ENCODE measurements at regions not wholly inside any gene's neighbourhood (a gene's known extent, or its start where the extent isn't known, plus 50 kb on each side); places are given as distances from the start of the nearest gene placed in this dataset.
"Not testable (repeated sequence)": the region's sequence is repeated elsewhere in the genome, so short reads cannot be mapped to it uniquely, and the experiment has no call there.

GRCh38 chr4:30125868-30126267 is 594.3 kb upstream of the PCDH7 start:
- no peaks in the 10 kb centered on the region for H3K4me1 ChIP-seq
- no peaks in the 10 kb centered on the region for H3K27me3 ChIP-seq
- H3K36me3 ChIP-seq: no peaks in the 10 kb centered on the region
- TF ChIP-seq, protein P1, sequence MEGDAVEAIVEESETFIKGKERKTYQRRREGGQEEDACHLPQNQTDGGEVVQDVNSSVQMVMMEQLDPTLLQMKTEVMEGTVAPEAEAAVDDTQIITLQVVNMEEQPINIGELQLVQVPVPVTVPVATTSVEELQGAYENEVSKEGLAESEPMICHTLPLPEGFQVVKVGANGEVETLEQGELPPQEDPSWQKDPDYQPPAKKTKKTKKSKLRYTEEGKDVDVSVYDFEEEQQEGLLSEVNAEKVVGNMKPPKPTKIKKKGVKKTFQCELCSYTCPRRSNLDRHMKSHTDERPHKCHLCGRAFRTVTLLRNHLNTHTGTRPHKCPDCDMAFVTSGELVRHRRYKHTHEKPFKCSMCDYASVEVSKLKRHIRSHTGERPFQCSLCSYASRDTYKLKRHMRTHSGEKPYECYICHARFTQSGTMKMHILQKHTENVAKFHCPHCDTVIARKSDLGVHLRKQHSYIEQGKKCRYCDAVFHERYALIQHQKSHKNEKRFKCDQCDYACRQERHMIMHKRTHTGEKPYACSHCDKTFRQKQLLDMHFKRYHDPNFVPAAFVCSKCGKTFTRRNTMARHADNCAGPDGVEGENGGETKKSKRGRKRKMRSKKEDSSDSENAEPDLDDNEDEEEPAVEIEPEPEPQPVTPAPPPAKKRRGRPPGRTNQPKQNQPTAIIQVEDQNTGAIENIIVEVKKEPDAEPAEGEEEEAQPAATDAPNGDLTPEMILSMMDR (IDR thresholded peaks at IDR 0.05): no peak
- no peak for TF ChIP-seq POLR2A (IDR thresholded peaks at IDR 0.05)
- no peak overlapping the region for H3K4me3 ChIP-seq
- DNase-seq: no peak
- H3K27ac ChIP-seq: no peak overlapping the region
- H3K9me3 ChIP-seq: peaks cover 0 to 4% (median 0%) of the 10 kb centered on the region in 4 donors

DNA sequence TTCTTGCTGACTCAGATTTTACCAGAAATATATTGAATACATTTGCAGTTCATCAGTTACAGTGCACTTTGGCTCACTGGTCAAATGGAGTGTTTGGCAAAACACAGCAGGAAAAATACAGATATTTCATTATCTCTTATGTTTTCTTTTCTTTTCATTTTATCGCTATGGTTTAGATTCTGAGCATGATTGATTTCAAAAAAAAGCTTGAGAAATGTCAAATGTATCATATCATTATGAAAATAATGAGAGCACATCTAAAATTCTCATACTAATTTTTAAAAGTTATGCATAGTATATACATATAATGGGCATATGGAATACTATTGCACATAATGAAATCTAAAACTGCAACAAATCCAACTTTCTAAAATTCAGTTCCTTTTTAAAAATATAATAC is 593.8 kb upstream of the PCDH7 start:
- no peak overlapping the region for H3K27ac ChIP-seq
- no peaks in the 10 kb centered on the region for H3K4me1 ChIP-seq
- no peak for DNase-seq
- no peak overlapping the region for H3K4me3 ChIP-seq
- peaks cover 0 to 4% (median 0%) of the 10 kb centered on the region in 4 donors for H3K9me3 ChIP-seq
- TF ChIP-seq POLR2A (IDR thresholded peaks at IDR 0.05): no peak
- TF ChIP-seq, protein P1 (IDR thresholded peaks at IDR 0.05): no peak
- no peaks in the 10 kb centered on the region for H3K27me3 ChIP-seq
- no peaks in the 10 kb centered on the region for H3K36me3 ChIP-seq

DNA sequence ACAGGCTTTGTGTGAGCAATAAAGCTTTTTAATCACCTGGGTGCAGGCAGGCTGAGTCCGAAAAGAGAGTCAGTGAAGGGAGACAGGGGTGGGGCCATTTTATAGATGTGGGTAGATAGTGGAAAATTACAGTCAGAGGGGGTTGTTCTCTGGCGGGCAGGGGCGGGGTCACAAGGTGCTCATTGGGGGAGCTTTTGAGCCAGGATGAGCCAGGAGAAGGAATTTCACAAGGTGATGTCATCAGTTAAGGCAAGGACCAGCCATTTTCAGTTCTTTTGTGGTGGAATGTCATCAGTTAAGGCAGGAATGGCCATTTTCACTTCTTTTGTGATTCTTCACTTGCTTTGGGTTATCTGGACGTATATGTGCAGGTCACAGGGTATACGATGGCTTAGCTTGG is 571.3 kb upstream of the PCDH7 start:
- not testable (repeated sequence) for H3K9me3 ChIP-seq, DNase-seq, H3K27ac ChIP-seq, H3K4me3 ChIP-seq, H3K27me3 ChIP-seq, H3K36me3 ChIP-seq, H3K4me1 ChIP-seq

DNA sequence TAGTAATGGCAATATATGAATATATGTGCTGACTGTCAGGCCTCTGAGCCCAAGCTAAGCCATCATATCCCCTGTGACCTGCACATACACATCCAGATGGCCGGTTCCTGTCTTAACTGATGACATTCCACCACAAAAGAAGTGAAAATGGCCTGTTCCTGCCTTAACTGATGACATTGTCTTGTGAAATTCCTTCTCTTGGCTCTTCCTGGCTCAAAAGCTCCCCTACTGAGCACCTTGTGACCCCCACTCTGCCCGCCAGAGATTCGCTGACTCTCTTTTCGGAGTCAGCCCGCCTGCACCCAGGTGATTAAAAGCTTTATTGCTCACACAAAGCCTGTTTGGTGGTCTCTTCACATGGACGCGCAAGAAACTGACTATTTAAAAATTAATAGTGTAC is 570.6 kb upstream of the PCDH7 start:
- not testable (repeated sequence) for DNase-seq, H3K4me1 ChIP-seq

DNA sequence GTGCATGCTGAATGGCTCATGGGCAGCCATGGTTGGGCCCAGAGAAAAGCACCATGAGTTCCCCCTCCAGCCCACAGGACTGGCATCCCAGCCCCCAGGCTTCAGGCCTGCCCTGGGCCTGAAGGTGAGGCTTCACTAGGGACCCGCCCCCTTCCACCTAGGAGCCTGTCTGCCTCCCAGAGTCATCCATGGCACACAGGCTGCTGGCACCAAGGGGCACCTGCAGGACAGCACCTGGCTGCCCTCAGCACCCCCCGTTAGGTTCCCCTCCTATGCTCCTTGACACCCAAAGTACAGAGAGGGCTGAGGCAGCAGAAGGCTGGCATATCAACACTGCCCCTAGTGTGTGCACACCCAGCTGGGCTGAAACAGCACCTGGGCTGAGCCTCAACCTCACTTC is 566.7 kb upstream of the PCDH7 start:
- Histone ChIP-seq H3K4me3 (no peak overlapping the region), H3K27me3 (no peaks in the 10 kb centered on the region), H3K9me3 (peaks cover 0 to 3% (median 0%) of the 10 kb centered on the region in 4 donors), H3K36me3 (no peaks in the 10 kb centered on the region), H3K4me1 (no peaks in the 10 kb centered on the region), H3K27ac (no peak overlapping the region)
- no peak for DNase-seq
- TF ChIP-seq, protein P1 (IDR thresholded peaks at IDR 0.05): no peak
- no peak for TF ChIP-seq POLR2A (IDR thresholded peaks at IDR 0.05)

More for the DNA sequence above, 570.6 kb upstream of the PCDH7 start:
- not testable (repeated sequence) for H3K36me3 ChIP-seq, H3K9me3 ChIP-seq, H3K4me3 ChIP-seq, H3K27ac ChIP-seq, H3K27me3 ChIP-seq

- H3K27ac ChIP-seq: no peak overlapping the region
- peaks cover 0 to 3% (median 0%) of the 10 kb centered on the region in 4 donors for H3K9me3 ChIP-seq
- no peaks in the 10 kb centered on the region for H3K27me3 ChIP-seq
- no peak for DNase-seq
- H3K4me1 ChIP-seq: no peaks in the 10 kb centered on the region
- TF ChIP-seq, protein P1 (IDR thresholded peaks at IDR 0.05): no peak
- TF ChIP-seq POLR2A (IDR thresholded peaks at IDR 0.05): no peak
- no peak overlapping the region for H3K4me3 ChIP-seq
- no peaks in the 10 kb centered on the region for H3K36me3 ChIP-seq
Measured at GRCh38 chr4:30160140-30160539, 560.0 kb upstream of the PCDH7 start.

GRCh38 chr4:30172416-30172815 is 547.8 kb upstream of the PCDH7 start:
- DNase-seq: no peak
- H3K36me3 ChIP-seq: no peaks in the 10 kb centered on the region
- H3K4me3 ChIP-seq: no peak overlapping the region
- H3K9me3 ChIP-seq: no peaks in the 10 kb centered on the region
- TF ChIP-seq, protein P1 (IDR thresholded peaks at IDR 0.05): no peak
- no peak for TF ChIP-seq POLR2A (IDR thresholded peaks at IDR 0.05)
- H3K27ac ChIP-seq: no peak overlapping the region
- H3K27me3 ChIP-seq: no peaks in the 10 kb centered on the region
- no peaks in the 10 kb centered on the region for H3K4me1 ChIP-seq
